ENCODE measurements at regions not wholly inside any gene's neighbourhood (a gene's known extent, or its start where the extent isn't known, plus 50 kb on each side); places are given as distances from the start of the nearest gene placed in this dataset.
A peak's percentile ranks its signal among the peaks of the same experiment; 100 is the strongest.

- DNase-seq = peak; percentile 61
Observed at GRCh38 chr1:65687428-65688214, 105.1 kb upstream of the PDE4B start.

- DNase-seq = no peak
Observed at GRCh38 chr1:65688215-65688566, 104.5 kb upstream of the PDE4B start.

- DNase-seq = no peak
Observed at GRCh38 chr1:65688848-65689247, 103.8 kb upstream of the PDE4B start.

GRCh38 chr1:65691152-65691900 lies 101.4 kb upstream of the PDE4B start:
- DNase-seq = no peak

- no peak for DNase-seq
Observed at GRCh38 chr1:65691972-65692371, 100.7 kb upstream of the PDE4B start.

- no peak for DNase-seq
Observed at GRCh38 chr1:65694126-65694525, 98.6 kb upstream of the PDE4B start.

GRCh38 chr1:65694933-65695332 lies 97.8 kb upstream of the PDE4B start:
- no peak for DNase-seq

GRCh38 chr1:65698590-65698989 lies 94.1 kb upstream of the PDE4B start:
- no peak for DNase-seq

- DNase-seq = no peak
Observed at GRCh38 chr1:65703853-65704252, 88.8 kb upstream of the PDE4B start.

GRCh38 chr1:65704318-65704717 lies 88.4 kb upstream of the PDE4B start:
- no peak for DNase-seq

GRCh38 chr1:65717815-65718454 lies 74.8 kb upstream of the PDE4B start:
- DNase-seq = no peak

- DNase-seq = no peak
Observed at GRCh38 chr1:65719391-65719790, 73.3 kb upstream of the PDE4B start.

- DNase-seq = no peak
Observed at GRCh38 chr1:65722461-65722860, 70.2 kb upstream of the PDE4B start.

- no peak for DNase-seq
Observed at GRCh38 chr1:65724151-65724550, 68.5 kb upstream of the PDE4B start.

GRCh38 chr1:65725064-65725463 lies 67.6 kb upstream of the PDE4B start:
- no peak for DNase-seq

GRCh38 chr1:65728504-65728903 lies 64.2 kb upstream of the PDE4B start:
- no peak for DNase-seq

GRCh38 chr1:65729259-65729658 lies 63.4 kb upstream of the PDE4B start:
- no peak for DNase-seq

GRCh38 chr1:65734979-65735378 lies 57.7 kb upstream of the PDE4B start:
- no peak for DNase-seq

- no peak for DNase-seq
Observed at GRCh38 chr1:65741993-65742392, 50.7 kb upstream of the PDE4B start.

Data from stimulated activated naive CD4-positive, alpha-beta T cell treated with Interleukin-2 at 50 U/mL for 16 hours (primary cell).